ENCODE measurements at regions not wholly inside any gene's neighbourhood (a gene's known extent, or its start where the extent isn't known, plus 50 kb on each side); places are given as distances from the start of the nearest gene placed in this dataset.

DNA sequence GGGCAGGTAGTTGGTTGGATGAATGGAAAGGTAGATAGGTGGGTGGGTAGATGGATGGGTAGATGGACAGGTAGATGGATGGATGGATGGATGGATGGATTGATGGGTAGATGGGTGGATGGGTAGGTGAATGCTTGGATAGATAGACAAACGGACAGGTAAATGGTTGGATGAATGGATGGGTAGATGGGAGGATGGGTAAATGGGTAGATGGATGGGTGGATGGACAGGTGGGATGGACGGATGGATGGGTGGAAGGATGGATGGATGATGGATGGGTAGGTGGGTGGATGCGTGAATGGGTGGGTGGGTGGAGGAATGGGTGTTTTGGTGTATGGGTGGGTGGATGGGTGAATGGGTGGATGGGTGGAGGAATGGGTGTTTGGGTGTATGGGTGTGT is 50.1 kb upstream of the ASAP2 start:
- TF ChIP-seq, protein P1, sequence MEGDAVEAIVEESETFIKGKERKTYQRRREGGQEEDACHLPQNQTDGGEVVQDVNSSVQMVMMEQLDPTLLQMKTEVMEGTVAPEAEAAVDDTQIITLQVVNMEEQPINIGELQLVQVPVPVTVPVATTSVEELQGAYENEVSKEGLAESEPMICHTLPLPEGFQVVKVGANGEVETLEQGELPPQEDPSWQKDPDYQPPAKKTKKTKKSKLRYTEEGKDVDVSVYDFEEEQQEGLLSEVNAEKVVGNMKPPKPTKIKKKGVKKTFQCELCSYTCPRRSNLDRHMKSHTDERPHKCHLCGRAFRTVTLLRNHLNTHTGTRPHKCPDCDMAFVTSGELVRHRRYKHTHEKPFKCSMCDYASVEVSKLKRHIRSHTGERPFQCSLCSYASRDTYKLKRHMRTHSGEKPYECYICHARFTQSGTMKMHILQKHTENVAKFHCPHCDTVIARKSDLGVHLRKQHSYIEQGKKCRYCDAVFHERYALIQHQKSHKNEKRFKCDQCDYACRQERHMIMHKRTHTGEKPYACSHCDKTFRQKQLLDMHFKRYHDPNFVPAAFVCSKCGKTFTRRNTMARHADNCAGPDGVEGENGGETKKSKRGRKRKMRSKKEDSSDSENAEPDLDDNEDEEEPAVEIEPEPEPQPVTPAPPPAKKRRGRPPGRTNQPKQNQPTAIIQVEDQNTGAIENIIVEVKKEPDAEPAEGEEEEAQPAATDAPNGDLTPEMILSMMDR (IDR thresholded peaks at IDR 0.05; ENCODE audit: unreplicated experiment), result no peak
- no peak for DNase-seq (ENCODE audit: low spot score)
- Mint-ChIP-seq H3K4me3 (ENCODE audit: unreplicated experiment) (no peak overlapping the region), H3K9me3 (ENCODE audit: unreplicated experiment) (no peaks in the 10 kb centered on the region), H3K4me1 (ENCODE audit: unreplicated experiment) (peaks cover 27% of the 10 kb centered on the region), H3K36me3 (ENCODE audit: low read depth, unreplicated experiment) (no peaks in the 10 kb centered on the region), H3K27ac (ENCODE audit: unreplicated experiment) (no peak overlapping the region), H3K27me3 (ENCODE audit: unreplicated experiment) (peaks cover 7% of the 10 kb centered on the region)

DNA sequence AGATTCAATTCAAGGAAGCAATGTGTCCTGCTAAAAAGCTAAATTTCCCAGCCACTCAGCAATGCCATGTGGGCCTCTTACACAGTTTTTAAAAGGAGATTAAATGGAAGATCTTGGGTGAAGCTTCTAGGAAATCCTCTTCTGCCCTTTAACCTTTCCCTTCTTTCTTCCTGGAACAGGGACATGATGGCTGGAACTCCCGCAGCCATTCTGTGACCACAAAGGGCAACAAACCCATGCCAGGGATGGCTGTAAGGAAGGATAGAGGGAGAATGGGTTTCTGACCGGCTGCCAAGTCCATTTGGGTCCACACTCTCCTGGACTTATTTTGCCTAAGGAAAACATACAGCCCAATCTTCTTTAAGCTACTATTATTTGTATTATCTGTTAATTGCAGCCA is 52.6 kb upstream of the ASAP2 start:
- TF ChIP-seq, protein P1 (IDR thresholded peaks at IDR 0.05; ENCODE audit: unreplicated experiment), result no peak

DNA sequence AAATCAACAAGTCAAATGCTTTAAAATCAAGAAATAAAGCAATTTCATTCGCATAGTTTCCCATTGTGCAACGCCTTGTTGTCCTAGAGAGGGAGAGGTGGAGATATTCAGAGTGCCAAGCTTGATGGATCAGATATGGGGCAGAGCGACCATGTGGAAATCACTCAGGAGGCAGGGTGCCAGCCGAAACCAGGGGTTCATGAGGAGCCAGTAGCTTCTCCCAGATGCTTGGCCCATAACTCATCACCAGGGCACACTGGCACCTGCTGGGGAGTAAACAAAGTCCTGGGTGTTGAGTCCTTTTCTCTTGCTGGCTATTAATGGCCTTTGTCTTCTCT is 53.0 kb upstream of the ASAP2 start:
- H3K4me3 Mint-ChIP-seq (ENCODE audit: unreplicated experiment), result no peak overlapping the region
- H3K27ac Mint-ChIP-seq (ENCODE audit: unreplicated experiment), result no peak overlapping the region
- H3K36me3 Mint-ChIP-seq (ENCODE audit: low read depth, unreplicated experiment), result no peaks in the 10 kb centered on the region
- H3K9me3 Mint-ChIP-seq (ENCODE audit: unreplicated experiment), result no peaks in the 10 kb centered on the region
- peaks cover 7% of the 10 kb centered on the region for H3K27me3 Mint-ChIP-seq (ENCODE audit: unreplicated experiment)
- TF ChIP-seq, protein P1 (IDR thresholded peaks at IDR 0.05; ENCODE audit: unreplicated experiment), result no peak
- no peak for DNase-seq (ENCODE audit: low spot score)
- peaks cover 27% of the 10 kb centered on the region for H3K4me1 Mint-ChIP-seq (ENCODE audit: unreplicated experiment)

More for the DNA sequence above, 52.6 kb upstream of the ASAP2 start:
- H3K36me3 Mint-ChIP-seq (ENCODE audit: low read depth, unreplicated experiment), result no peaks in the 10 kb centered on the region
- no peak overlapping the region for H3K27ac Mint-ChIP-seq (ENCODE audit: unreplicated experiment)
- H3K27me3 Mint-ChIP-seq (ENCODE audit: unreplicated experiment), result peaks cover 7% of the 10 kb centered on the region
- H3K4me3 Mint-ChIP-seq (ENCODE audit: unreplicated experiment), result no peak overlapping the region
- peaks cover 27% of the 10 kb centered on the region for H3K4me1 Mint-ChIP-seq (ENCODE audit: unreplicated experiment)
- DNase-seq (ENCODE audit: low spot score), result no peak
- no peaks in the 10 kb centered on the region for H3K9me3 Mint-ChIP-seq (ENCODE audit: unreplicated experiment)

DNA sequence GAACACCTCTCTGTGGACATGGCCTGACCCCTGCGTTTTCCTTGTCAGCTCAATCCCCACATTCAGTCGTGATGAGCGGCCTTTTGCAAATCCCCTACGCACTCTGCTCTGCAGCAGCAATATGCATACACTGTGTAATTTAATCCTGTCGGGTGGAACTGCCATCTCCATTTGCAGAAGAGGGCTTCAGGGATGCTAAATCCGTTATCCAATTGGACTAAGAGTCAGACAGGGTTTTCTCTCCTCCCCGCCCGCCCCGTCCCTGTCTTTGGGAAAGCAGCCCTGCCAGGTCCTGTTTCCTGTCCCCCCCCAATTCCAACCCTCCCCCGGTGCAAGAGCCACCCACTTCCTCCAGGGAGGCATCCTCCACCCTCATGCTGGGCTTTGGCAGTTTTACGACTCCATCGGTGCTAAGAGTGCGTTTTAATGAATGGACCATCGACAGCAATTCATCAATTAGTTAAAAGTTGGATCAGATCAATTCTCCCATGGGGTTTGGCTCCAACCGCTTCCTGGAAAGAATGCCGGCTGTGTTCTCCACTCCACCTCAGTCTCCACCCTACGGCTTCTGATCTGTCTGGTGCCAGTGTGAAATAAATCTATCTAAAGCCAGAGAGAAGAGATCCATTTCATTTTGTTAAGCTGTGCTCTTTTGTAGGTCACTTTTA is 53.5 kb upstream of the ASAP2 start:
- DNase-seq (ENCODE audit: low spot score), result no peak
- Mint-ChIP-seq H3K9me3 (ENCODE audit: unreplicated experiment) (no peaks in the 10 kb centered on the region), H3K36me3 (ENCODE audit: low read depth, unreplicated experiment) (no peaks in the 10 kb centered on the region), H3K27me3 (ENCODE audit: unreplicated experiment) (peaks cover 8% of the 10 kb centered on the region), H3K27ac (ENCODE audit: unreplicated experiment) (no peak overlapping the region), H3K4me3 (ENCODE audit: unreplicated experiment) (no peak overlapping the region), H3K4me1 (ENCODE audit: unreplicated experiment) (peaks cover 27% of the 10 kb centered on the region)
- TF ChIP-seq, protein P1 (IDR thresholded peaks at IDR 0.05; ENCODE audit: unreplicated experiment), result no peak

DNA sequence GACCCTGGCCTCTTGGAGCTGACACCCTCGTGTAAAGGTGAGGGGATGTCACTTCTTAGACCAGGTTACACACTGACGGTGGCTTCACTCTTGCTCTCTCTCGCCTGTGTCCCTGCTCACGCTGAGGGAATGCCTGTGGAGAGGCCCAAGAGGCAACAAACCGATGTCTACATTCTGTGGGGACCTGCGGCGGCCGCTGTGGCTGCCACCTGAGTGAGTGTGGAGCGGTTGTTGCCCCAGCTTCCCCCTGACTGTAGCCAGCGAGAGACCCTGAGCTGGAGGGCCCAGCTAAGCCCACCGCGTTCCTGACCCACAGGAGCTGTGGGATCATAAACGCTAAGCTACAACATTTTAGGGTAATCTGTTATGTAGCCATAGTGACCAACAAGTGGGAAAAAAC is 55.7 kb upstream of the ASAP2 start:
- TF ChIP-seq, protein P1 (IDR thresholded peaks at IDR 0.05; ENCODE audit: unreplicated experiment), result no peak
- H3K9me3 Mint-ChIP-seq (ENCODE audit: unreplicated experiment), result no peaks in the 10 kb centered on the region

More for the DNA sequence above, 55.7 kb upstream of the ASAP2 start:
- Mint-ChIP-seq H3K4me3 (ENCODE audit: unreplicated experiment) (no peak overlapping the region), H3K27me3 (ENCODE audit: unreplicated experiment) (peaks cover 7% of the 10 kb centered on the region), H3K27ac (ENCODE audit: unreplicated experiment) (no peak overlapping the region), H3K36me3 (ENCODE audit: low read depth, unreplicated experiment) (no peaks in the 10 kb centered on the region), H3K4me1 (ENCODE audit: unreplicated experiment) (peaks cover 27% of the 10 kb centered on the region)
- DNase-seq (ENCODE audit: low spot score), result no peak
